ENCODE measurements at regions not wholly inside any gene's neighbourhood (a gene's known extent, or its start where the extent isn't known, plus 50 kb on each side); places are given as distances from the start of the nearest gene placed in this dataset.

DNA sequence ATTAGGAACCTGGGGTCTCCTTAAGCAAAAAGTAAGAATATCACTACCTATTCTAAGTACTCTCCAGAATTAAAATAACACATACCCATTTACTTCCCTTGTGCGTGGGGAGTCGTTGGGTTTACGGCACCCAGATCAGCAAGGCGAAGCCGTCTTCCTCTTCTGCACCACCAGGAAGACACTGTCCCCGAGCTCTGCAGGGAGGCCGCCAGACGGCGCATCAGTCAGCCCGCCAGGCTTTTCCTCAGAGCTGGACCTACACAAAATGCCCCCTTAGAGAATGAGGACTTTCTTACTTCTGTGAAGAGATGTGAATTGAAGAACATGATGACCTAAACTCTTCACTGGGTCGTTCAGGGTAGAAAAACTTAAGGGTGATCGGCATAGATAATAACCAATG lies 526.5 kb downstream of the GALR1 start:
- no peaks in the 10 kb centered on the region for H3K27me3 ChIP-seq (ENCODE audit: control insufficient read depth, insufficient read depth, low read length)
- H3K36me3 ChIP-seq (ENCODE audit: control insufficient read depth, insufficient read depth, low read length), result no peaks in the 10 kb centered on the region
- H3K4me3 ChIP-seq (ENCODE audit: low read length), result no peak overlapping the region
- no peak overlapping the region for H3K9ac ChIP-seq (ENCODE audit: low read length)
- no peak overlapping the region for H3K27ac ChIP-seq (ENCODE audit: low read depth, low read length)
- no peaks in the 10 kb centered on the region for H3K4me1 ChIP-seq (ENCODE audit: control insufficient read depth, insufficient read depth, low read length)

- no peak overlapping the region for H3K27ac ChIP-seq (ENCODE audit: low read depth, low read length)
- H3K4me1 ChIP-seq (ENCODE audit: control insufficient read depth, insufficient read depth, low read length), result no peaks in the 10 kb centered on the region
- no peak overlapping the region for H3K9ac ChIP-seq (ENCODE audit: low read length)
- H3K27me3 ChIP-seq (ENCODE audit: control insufficient read depth, insufficient read depth, low read length), result no peaks in the 10 kb centered on the region
- H3K4me3 ChIP-seq (ENCODE audit: low read length), result no peak overlapping the region
- no peaks in the 10 kb centered on the region for H3K36me3 ChIP-seq (ENCODE audit: control insufficient read depth, insufficient read depth, low read length)
Measured at GRCh38 chr18:77777163-77777562, 527.5 kb downstream of the GALR1 start.

DNA sequence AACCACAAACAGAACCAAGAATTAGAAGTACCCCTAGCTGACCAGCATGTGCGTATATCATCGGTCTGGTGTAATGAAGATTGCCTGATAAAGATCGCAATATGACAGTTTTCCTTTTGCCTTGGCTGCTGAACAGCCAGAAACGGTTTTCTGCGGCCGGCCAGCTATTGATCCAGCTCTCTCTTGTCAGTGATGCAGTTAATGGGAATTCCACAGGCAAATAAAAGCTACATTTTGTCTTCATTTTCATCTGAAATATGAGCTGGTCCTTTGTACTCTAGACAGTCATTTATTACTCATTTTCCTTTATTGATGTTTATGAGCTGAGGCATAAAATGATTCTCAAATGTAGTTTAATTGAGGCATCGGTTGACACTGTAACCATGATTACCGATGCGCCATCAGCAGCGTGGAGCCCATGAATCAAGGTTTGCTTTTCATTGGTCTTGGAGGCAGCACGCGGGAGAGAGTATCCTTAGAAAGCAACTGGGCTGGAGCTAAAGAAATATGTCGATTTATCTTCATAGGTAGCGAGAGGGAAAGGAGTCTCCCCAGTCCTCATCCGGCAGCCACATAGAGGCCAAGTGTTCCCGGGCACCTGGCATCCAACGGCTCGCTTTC lies 535.2 kb downstream of the GALR1 start:
- Histone ChIP-seq H3K4me3 (ENCODE audit: low read length) (no peak overlapping the region), H3K27ac (ENCODE audit: low read depth, low read length) (no peak overlapping the region), H3K27me3 (ENCODE audit: control insufficient read depth, insufficient read depth, low read length) (no peaks in the 10 kb centered on the region), H3K4me1 (ENCODE audit: control insufficient read depth, insufficient read depth, low read length) (no peaks in the 10 kb centered on the region), H3K9ac (ENCODE audit: low read length) (no peak overlapping the region), H3K36me3 (ENCODE audit: control insufficient read depth, insufficient read depth, low read length) (no peaks in the 10 kb centered on the region)

DNA sequence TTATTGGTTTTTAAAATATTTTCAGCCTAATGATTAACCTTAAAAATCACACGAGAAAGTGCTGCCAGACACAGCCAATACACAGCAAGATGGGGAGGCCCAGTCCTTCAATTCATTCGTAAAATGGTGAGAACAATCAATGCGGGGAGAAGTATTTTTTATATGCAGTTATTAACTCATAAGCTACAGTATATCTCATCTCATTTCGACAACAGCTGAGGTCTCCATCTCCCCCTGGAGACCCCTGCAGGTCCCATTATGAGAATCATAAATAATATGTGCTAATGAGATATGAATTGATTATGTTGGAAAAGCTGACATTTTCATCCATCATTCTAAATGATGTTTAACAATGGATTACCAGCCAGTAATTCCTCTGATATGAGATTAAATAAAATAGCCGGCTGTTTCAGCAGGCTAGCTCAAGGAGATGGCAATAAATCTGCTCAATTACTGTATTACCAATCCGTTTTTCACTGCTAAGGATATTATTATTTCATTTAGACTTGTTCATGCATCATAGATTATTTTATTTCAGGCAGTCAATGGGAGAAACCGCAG lies 535.8 kb downstream of the GALR1 start:
- H3K4me1 ChIP-seq (ENCODE audit: control insufficient read depth, insufficient read depth, low read length), result no peaks in the 10 kb centered on the region
- H3K9ac ChIP-seq (ENCODE audit: low read length), result no peak overlapping the region
- no peaks in the 10 kb centered on the region for H3K27me3 ChIP-seq (ENCODE audit: control insufficient read depth, insufficient read depth, low read length)
- H3K4me3 ChIP-seq (ENCODE audit: low read length), result no peak overlapping the region
- no peaks in the 10 kb centered on the region for H3K36me3 ChIP-seq (ENCODE audit: control insufficient read depth, insufficient read depth, low read length)
- no peak overlapping the region for H3K27ac ChIP-seq (ENCODE audit: low read depth, low read length)

- no peak overlapping the region for H3K9ac ChIP-seq (ENCODE audit: low read length)
- no peak overlapping the region for H3K4me3 ChIP-seq (ENCODE audit: low read length)
- no peaks in the 10 kb centered on the region for H3K27me3 ChIP-seq (ENCODE audit: control insufficient read depth, insufficient read depth, low read length)
- H3K4me1 ChIP-seq (ENCODE audit: control insufficient read depth, insufficient read depth, low read length), result no peaks in the 10 kb centered on the region
- H3K36me3 ChIP-seq (ENCODE audit: control insufficient read depth, insufficient read depth, low read length), result no peaks in the 10 kb centered on the region
- no peak overlapping the region for H3K27ac ChIP-seq (ENCODE audit: low read depth, low read length)
Measured at GRCh38 chr18:77803024-77803423, 553.4 kb downstream of the GALR1 start.

- no peak overlapping the region for H3K4me3 ChIP-seq (ENCODE audit: low read length)
- H3K4me1 ChIP-seq (ENCODE audit: control insufficient read depth, insufficient read depth, low read length), result no peaks in the 10 kb centered on the region
- H3K36me3 ChIP-seq (ENCODE audit: control insufficient read depth, insufficient read depth, low read length), result no peaks in the 10 kb centered on the region
- no peak overlapping the region for H3K27ac ChIP-seq (ENCODE audit: low read depth, low read length)
- H3K27me3 ChIP-seq (ENCODE audit: control insufficient read depth, insufficient read depth, low read length), result no peaks in the 10 kb centered on the region
- no peak overlapping the region for H3K9ac ChIP-seq (ENCODE audit: low read length)
Measured at GRCh38 chr18:77804382-77804781, 554.7 kb downstream of the GALR1 start.

DNA sequence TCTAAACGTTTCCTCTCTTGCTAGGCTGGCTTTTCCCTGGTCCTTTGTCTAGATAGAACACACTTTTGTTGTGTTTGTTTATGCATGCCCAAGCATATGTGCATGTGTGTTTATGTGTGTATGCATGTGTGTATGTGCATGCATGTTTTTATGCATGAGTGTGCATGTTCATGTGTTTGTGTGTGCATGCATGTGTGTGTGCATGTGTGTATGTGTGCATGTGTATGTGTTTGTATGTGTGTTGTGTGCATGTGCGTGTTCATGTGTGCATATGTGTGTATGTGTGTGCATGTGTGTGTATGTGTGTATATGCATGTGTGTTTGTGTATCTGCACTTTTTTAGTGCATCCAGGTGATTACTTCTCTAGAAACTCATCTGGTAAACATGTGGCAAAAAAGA lies 558.0 kb downstream of the GALR1 start:
- no peaks in the 10 kb centered on the region for H3K27me3 ChIP-seq (ENCODE audit: control insufficient read depth, insufficient read depth, low read length)
- no peaks in the 10 kb centered on the region for H3K36me3 ChIP-seq (ENCODE audit: control insufficient read depth, insufficient read depth, low read length)
- H3K9ac ChIP-seq (ENCODE audit: low read length), result no peak overlapping the region
- no peak overlapping the region for H3K4me3 ChIP-seq (ENCODE audit: low read length)
- H3K4me1 ChIP-seq (ENCODE audit: control insufficient read depth, insufficient read depth, low read length), result no peaks in the 10 kb centered on the region
- no peak overlapping the region for H3K27ac ChIP-seq (ENCODE audit: low read depth, low read length)

DNA sequence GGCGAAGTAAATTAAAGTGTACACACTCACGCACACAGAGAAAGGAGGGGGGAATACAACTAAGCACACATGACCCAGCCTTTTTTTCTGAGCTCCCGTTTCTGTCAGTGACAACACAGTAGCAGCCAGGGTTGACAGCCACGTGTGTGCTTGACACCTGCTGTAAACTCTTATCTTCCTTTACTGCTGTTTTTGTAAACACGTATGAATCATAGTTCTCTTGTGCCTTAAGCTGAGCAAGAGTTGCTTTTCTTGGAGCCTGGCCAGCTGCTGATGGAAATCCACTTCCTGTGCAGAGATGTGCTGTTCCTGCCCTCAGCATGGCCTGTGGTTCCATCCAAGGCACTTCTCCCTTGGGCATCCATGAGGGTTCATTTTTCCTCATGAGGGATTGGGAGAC lies 561.9 kb downstream of the GALR1 start:
- Histone ChIP-seq H3K4me1 (ENCODE audit: control insufficient read depth, insufficient read depth, low read length) (no peaks in the 10 kb centered on the region), H3K4me3 (ENCODE audit: low read length) (no peak overlapping the region), H3K9ac (ENCODE audit: low read length) (no peak overlapping the region), H3K27me3 (ENCODE audit: control insufficient read depth, insufficient read depth, low read length) (no peaks in the 10 kb centered on the region), H3K27ac (ENCODE audit: low read depth, low read length) (no peak overlapping the region), H3K36me3 (ENCODE audit: control insufficient read depth, insufficient read depth, low read length) (no peaks in the 10 kb centered on the region)

- Histone ChIP-seq H3K27ac (ENCODE audit: low read depth, low read length) (no peak overlapping the region), H3K9ac (ENCODE audit: low read length) (no peak overlapping the region), H3K4me3 (ENCODE audit: low read length) (no peak overlapping the region), H3K27me3 (ENCODE audit: control insufficient read depth, insufficient read depth, low read length) (no peaks in the 10 kb centered on the region), H3K36me3 (ENCODE audit: control insufficient read depth, insufficient read depth, low read length) (no peaks in the 10 kb centered on the region), H3K4me1 (ENCODE audit: control insufficient read depth, insufficient read depth, low read length) (no peaks in the 10 kb centered on the region)
Measured at GRCh38 chr18:77815666-77816338, 566.2 kb downstream of the GALR1 start.

- Histone ChIP-seq H3K4me1 (ENCODE audit: control insufficient read depth, insufficient read depth, low read length) (no peaks in the 10 kb centered on the region), H3K36me3 (ENCODE audit: control insufficient read depth, insufficient read depth, low read length) (no peaks in the 10 kb centered on the region), H3K9ac (ENCODE audit: low read length) (no peak overlapping the region), H3K4me3 (ENCODE audit: low read length) (no peak overlapping the region), H3K27me3 (ENCODE audit: control insufficient read depth, insufficient read depth, low read length) (no peaks in the 10 kb centered on the region), H3K27ac (ENCODE audit: low read depth, low read length) (no peak overlapping the region)
Measured at GRCh38 chr18:77818328-77818727, 568.7 kb downstream of the GALR1 start.

DNA sequence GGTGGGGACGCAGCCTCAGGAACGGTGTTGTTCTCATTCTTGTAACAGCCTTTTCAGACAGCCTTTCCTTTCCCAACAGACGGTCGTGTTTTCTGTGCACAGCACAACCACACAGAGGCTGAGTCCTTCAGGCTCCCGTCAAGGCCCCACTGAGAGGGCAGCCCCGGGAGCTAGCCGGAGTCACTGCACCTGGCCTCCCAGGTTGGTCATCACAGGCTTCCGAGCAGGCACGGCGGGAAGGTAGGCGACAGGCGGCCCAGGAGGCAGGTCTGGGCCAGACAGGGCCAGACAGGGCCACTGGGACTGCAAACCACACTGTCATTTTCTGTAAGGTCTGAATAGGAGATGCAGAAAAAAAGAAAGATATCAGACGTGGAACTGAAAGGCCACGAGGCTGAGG lies 570.8 kb downstream of the GALR1 start:
- H3K9ac ChIP-seq (ENCODE audit: low read length), result no peak overlapping the region
- H3K27me3 ChIP-seq (ENCODE audit: control insufficient read depth, insufficient read depth, low read length), result no peaks in the 10 kb centered on the region
- H3K4me3 ChIP-seq (ENCODE audit: low read length), result no peak overlapping the region
- H3K4me1 ChIP-seq (ENCODE audit: control insufficient read depth, insufficient read depth, low read length), result no peaks in the 10 kb centered on the region
- no peaks in the 10 kb centered on the region for H3K36me3 ChIP-seq (ENCODE audit: control insufficient read depth, insufficient read depth, low read length)
- H3K27ac ChIP-seq (ENCODE audit: low read depth, low read length), result no peak overlapping the region

GRCh38 chr18:77821892-77822291 lies 572.2 kb downstream of the GALR1 start:
- Histone ChIP-seq H3K27ac (ENCODE audit: low read depth, low read length) (no peak overlapping the region), H3K4me1 (ENCODE audit: control insufficient read depth, insufficient read depth, low read length) (no peaks in the 10 kb centered on the region), H3K36me3 (ENCODE audit: control insufficient read depth, insufficient read depth, low read length) (no peaks in the 10 kb centered on the region), H3K27me3 (ENCODE audit: control insufficient read depth, insufficient read depth, low read length) (no peaks in the 10 kb centered on the region), H3K9ac (ENCODE audit: low read length) (no peak overlapping the region), H3K4me3 (ENCODE audit: low read length) (no peak overlapping the region)

DNA sequence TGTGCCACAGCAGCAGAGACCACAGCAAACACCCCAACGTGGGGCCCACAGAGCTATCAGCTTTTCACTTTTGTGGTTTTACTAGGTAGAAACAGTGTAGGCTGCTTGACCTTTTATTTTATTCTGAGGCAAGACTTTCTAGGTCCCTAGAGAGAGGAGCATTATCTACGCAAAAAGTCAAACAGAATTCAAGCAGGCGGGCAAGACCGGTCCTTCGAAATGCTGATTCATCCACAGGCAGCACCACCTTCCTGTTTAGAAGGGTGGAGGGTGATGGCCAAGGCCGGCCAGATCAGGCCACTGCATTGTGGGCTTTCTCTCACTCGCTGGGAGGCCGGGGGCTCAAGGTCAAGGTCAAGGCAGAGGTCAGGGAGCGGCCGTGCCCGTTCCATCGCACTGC lies 573.0 kb downstream of the GALR1 start:
- no peak overlapping the region for H3K4me3 ChIP-seq (ENCODE audit: low read length)
- no peaks in the 10 kb centered on the region for H3K4me1 ChIP-seq (ENCODE audit: control insufficient read depth, insufficient read depth, low read length)
- no peaks in the 10 kb centered on the region for H3K27me3 ChIP-seq (ENCODE audit: control insufficient read depth, insufficient read depth, low read length)
- H3K9ac ChIP-seq (ENCODE audit: low read length), result no peak overlapping the region
- H3K27ac ChIP-seq (ENCODE audit: low read depth, low read length), result no peak overlapping the region
- H3K36me3 ChIP-seq (ENCODE audit: control insufficient read depth, insufficient read depth, low read length), result no peaks in the 10 kb centered on the region
